ENCODE measurements at regions not wholly inside any gene's neighbourhood (a gene's known extent, or its start where the extent isn't known, plus 50 kb on each side); places are given as distances from the start of the nearest gene placed in this dataset.
"Not testable (repeated sequence)": the region's sequence is repeated elsewhere in the genome, so short reads cannot be mapped to it uniquely, and the experiment has no call there.

DNA sequence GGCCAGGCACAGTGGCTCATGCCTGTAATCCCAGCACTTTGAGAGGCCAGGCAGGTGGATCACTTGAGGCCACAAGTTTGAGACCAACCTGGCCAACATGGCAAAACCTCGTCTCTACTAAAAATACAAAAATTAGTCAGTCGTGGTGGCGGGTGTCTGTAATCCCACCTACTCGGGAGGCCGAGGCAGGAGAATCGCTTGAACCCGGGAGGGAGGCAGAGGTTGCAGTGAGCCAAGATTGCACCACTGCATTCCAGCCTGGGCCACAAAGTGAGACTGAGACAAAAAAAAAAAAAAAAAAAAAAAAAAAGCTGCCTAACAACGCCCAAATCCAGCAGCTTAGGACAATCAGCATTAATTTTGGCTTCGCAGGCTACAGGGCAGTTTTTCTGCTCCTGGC lies 167.1 kb downstream of the GOSR1 start:
- not testable (repeated sequence) for H3K9ac ChIP-seq (ENCODE audit: low read length); H3K9me3 ChIP-seq (ENCODE audit: control insufficient read depth, low read length); H3K36me3 ChIP-seq (ENCODE audit: control insufficient read depth in 1 of 2, insufficient read depth in 2 of 2, low read depth in 1 of 2, low read length in 2 of 2); H2BK15ac ChIP-seq (ENCODE audit: low read depth, poor library complexity, severe bottlenecking); H3K27ac ChIP-seq (ENCODE audit: low read length, poor library complexity, severe bottlenecking); H2BK120ac ChIP-seq (ENCODE audit: low read depth, low read length); H3K23ac ChIP-seq (ENCODE audit: low read length in 2 of 2); H3K18ac ChIP-seq (ENCODE audit: low read depth in 1 of 2, low read length in 2 of 2); H3K4me3 ChIP-seq (ENCODE audit: insufficient read depth in 1 of 2, low read depth in 1 of 2, low read length in 2 of 2); H3K4me1 ChIP-seq (ENCODE audit: control insufficient read depth, insufficient read depth, low read depth, low read length); H3K79me1 ChIP-seq (replicated peaks; ENCODE audit: low read length, poor library complexity, severe bottlenecking); H3K27me3 ChIP-seq (ENCODE audit: control insufficient read depth in 1 of 2, insufficient read depth in 1 of 2, low read length in 2 of 2); H2AK5ac ChIP-seq (ENCODE audit: low read length, severe bottlenecking); H4K8ac ChIP-seq (ENCODE audit: low read length); H3K4ac ChIP-seq (ENCODE audit: low read depth in 1 of 2, low read length in 2 of 2); H2BK12ac ChIP-seq (ENCODE audit: low read length in 2 of 2); H4K91ac ChIP-seq (ENCODE audit: low read length); H3K14ac ChIP-seq (ENCODE audit: low read length in 2 of 2); H2AFZ ChIP-seq (ENCODE audit: low read depth, low read length); H2BK5ac ChIP-seq (ENCODE audit: low read depth, low read length, poor library complexity, severe bottlenecking); H3K4me2 ChIP-seq (ENCODE audit: low read length, poor library complexity, severe bottlenecking); DNase-seq
- 94% methylated on average over 7 of the region's 9 CpGs for WGBS

DNA sequence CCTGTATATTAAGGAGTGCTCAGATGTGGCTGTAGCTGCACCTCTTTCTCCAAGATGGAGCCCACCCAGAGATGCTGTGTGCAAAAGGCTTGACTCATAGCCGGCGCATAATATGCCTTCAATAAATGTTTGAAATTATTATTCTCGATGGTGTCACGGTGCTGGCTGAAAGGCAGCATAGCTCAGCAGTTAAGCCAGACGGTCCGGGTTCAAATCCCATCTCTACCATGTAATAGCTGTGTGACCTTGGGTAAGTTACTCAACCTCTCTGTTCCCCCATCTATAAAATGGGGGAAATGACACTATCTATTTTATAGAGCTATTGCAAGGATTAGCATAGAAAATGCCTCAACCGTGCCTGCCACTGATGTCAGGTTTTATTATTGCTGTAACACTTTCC lies 164.2 kb downstream of the GOSR1 start:
- H3K4ac ChIP-seq (ENCODE audit: low read depth in 1 of 2, low read length in 2 of 2); H3K14ac ChIP-seq (ENCODE audit: low read length in 2 of 2); H2AFZ ChIP-seq (ENCODE audit: low read depth, low read length); H3K4me1 ChIP-seq (ENCODE audit: control insufficient read depth, insufficient read depth, low read depth, low read length); H2BK120ac ChIP-seq (ENCODE audit: low read depth, low read length); H3K79me1 ChIP-seq (replicated peaks; ENCODE audit: low read length, poor library complexity, severe bottlenecking); H4K91ac ChIP-seq (ENCODE audit: low read length); H3K9ac ChIP-seq (ENCODE audit: low read length); H3K9me3 ChIP-seq (ENCODE audit: control insufficient read depth, low read length); H3K4me2 ChIP-seq (ENCODE audit: low read length, poor library complexity, severe bottlenecking); H4K8ac ChIP-seq (ENCODE audit: low read length); DNase-seq; H3K27ac ChIP-seq (ENCODE audit: low read length, poor library complexity, severe bottlenecking); H3K4me3 ChIP-seq (ENCODE audit: insufficient read depth in 1 of 2, low read depth in 1 of 2, low read length in 2 of 2); H2BK12ac ChIP-seq (ENCODE audit: low read length in 2 of 2); H2AK5ac ChIP-seq (ENCODE audit: low read length, severe bottlenecking); H3K36me3 ChIP-seq (ENCODE audit: control insufficient read depth in 1 of 2, insufficient read depth in 2 of 2, low read depth in 1 of 2, low read length in 2 of 2); H3K18ac ChIP-seq (ENCODE audit: low read depth in 1 of 2, low read length in 2 of 2); H3K23ac ChIP-seq (ENCODE audit: low read length in 2 of 2); H2BK5ac ChIP-seq (ENCODE audit: low read depth, low read length, poor library complexity, severe bottlenecking); H3K27me3 ChIP-seq (ENCODE audit: control insufficient read depth in 1 of 2, insufficient read depth in 1 of 2, low read length in 2 of 2); H2BK15ac ChIP-seq (ENCODE audit: low read depth, poor library complexity, severe bottlenecking): not testable (repeated sequence)
- whole genome bisulfite sequencing = 100% methylated on average over 4 of the region's 7 CpGs

DNA sequence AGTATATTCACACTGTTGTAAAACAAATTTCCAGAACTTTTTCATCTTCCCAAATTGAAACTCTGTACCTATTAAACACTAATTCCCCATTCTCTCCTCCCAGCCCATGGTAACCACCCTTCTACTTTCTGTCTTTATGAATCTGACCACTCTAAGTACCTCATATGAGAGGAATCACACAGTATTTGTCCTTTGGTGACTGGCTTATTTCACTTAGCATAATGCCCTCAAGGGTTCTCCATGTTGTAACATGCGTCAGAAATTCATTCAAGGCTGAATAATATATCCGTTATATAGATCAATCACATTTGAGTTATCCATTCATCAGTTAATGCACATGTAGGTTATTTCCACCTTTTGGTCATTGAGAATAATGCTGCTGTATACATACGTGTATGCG lies 162.2 kb downstream of the GOSR1 start:
- H2BK15ac ChIP-seq (ENCODE audit: low read depth, poor library complexity, severe bottlenecking); H2AFZ ChIP-seq (ENCODE audit: low read depth, low read length); H3K9ac ChIP-seq (ENCODE audit: low read length); H3K79me1 ChIP-seq (replicated peaks; ENCODE audit: low read length, poor library complexity, severe bottlenecking); H3K14ac ChIP-seq (ENCODE audit: low read length in 2 of 2); H2BK5ac ChIP-seq (ENCODE audit: low read depth, low read length, poor library complexity, severe bottlenecking); H3K36me3 ChIP-seq (ENCODE audit: control insufficient read depth in 1 of 2, insufficient read depth in 2 of 2, low read depth in 1 of 2, low read length in 2 of 2); H3K4me3 ChIP-seq (ENCODE audit: insufficient read depth in 1 of 2, low read depth in 1 of 2, low read length in 2 of 2); H3K27ac ChIP-seq (ENCODE audit: low read length, poor library complexity, severe bottlenecking); H4K8ac ChIP-seq (ENCODE audit: low read length); H3K4ac ChIP-seq (ENCODE audit: low read depth in 1 of 2, low read length in 2 of 2); H2BK120ac ChIP-seq (ENCODE audit: low read depth, low read length); H4K91ac ChIP-seq (ENCODE audit: low read length); H2AK5ac ChIP-seq (ENCODE audit: low read length, severe bottlenecking); H2BK12ac ChIP-seq (ENCODE audit: low read length in 2 of 2); H3K18ac ChIP-seq (ENCODE audit: low read depth in 1 of 2, low read length in 2 of 2); H3K9me3 ChIP-seq (ENCODE audit: control insufficient read depth, low read length); H3K23ac ChIP-seq (ENCODE audit: low read length in 2 of 2); H3K4me2 ChIP-seq (ENCODE audit: low read length, poor library complexity, severe bottlenecking); H3K27me3 ChIP-seq (ENCODE audit: control insufficient read depth in 1 of 2, insufficient read depth in 1 of 2, low read length in 2 of 2); DNase-seq; H3K4me1 ChIP-seq (ENCODE audit: control insufficient read depth, insufficient read depth, low read depth, low read length): not testable (repeated sequence)
- 94% methylated on average over 2 of the region's 4 CpGs for WGBS

DNA sequence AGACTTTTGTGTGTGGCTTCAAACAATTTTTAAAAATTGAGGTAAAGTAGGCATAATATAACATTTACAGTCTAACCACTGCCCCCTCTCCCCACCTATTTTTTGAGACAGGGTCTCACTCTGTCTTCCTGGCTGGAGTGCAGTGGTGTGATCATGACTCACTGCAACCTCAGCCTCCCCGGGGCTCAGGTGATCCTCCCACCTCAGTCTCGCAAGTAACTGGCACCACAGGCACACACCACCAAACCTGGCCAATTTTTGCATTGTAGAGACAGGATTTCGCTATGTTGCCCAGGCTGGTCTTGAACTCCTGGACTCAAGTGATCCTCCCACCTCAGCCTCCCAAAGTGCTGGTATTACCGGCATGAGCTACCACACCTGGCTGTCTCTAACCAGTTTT lies 161.8 kb downstream of the GOSR1 start:
- not testable (repeated sequence) for H4K91ac ChIP-seq (ENCODE audit: low read length); H2BK120ac ChIP-seq (ENCODE audit: low read depth, low read length); H3K14ac ChIP-seq (ENCODE audit: low read length in 2 of 2); H2BK15ac ChIP-seq (ENCODE audit: low read depth, poor library complexity, severe bottlenecking); DNase-seq; H3K4me2 ChIP-seq (ENCODE audit: low read length, poor library complexity, severe bottlenecking); H3K18ac ChIP-seq (ENCODE audit: low read depth in 1 of 2, low read length in 2 of 2); H3K9me3 ChIP-seq (ENCODE audit: control insufficient read depth, low read length); H3K79me1 ChIP-seq (replicated peaks; ENCODE audit: low read length, poor library complexity, severe bottlenecking); H3K4ac ChIP-seq (ENCODE audit: low read depth in 1 of 2, low read length in 2 of 2); H3K23ac ChIP-seq (ENCODE audit: low read length in 2 of 2); H3K27me3 ChIP-seq (ENCODE audit: control insufficient read depth in 1 of 2, insufficient read depth in 1 of 2, low read length in 2 of 2); H2BK5ac ChIP-seq (ENCODE audit: low read depth, low read length, poor library complexity, severe bottlenecking); H3K9ac ChIP-seq (ENCODE audit: low read length); H3K36me3 ChIP-seq (ENCODE audit: control insufficient read depth in 1 of 2, insufficient read depth in 2 of 2, low read depth in 1 of 2, low read length in 2 of 2); H2BK12ac ChIP-seq (ENCODE audit: low read length in 2 of 2); H4K8ac ChIP-seq (ENCODE audit: low read length); H2AK5ac ChIP-seq (ENCODE audit: low read length, severe bottlenecking); H2AFZ ChIP-seq (ENCODE audit: low read depth, low read length); H3K4me3 ChIP-seq (ENCODE audit: insufficient read depth in 1 of 2, low read depth in 1 of 2, low read length in 2 of 2); H3K27ac ChIP-seq (ENCODE audit: low read length, poor library complexity, severe bottlenecking); H3K4me1 ChIP-seq (ENCODE audit: control insufficient read depth, insufficient read depth, low read depth, low read length)
- WGBS = no CpG with 5 or more reads among the region's 4 CpGs

All from mesenchymal stem cell (in vitro differentiated cells and primary cell).